HG02973 (cell line): ENCODE measurements at regions not wholly inside any gene's neighbourhood (a gene's known extent, or its start where the extent isn't known, plus 50 kb on each side); places are given as distances from the start of the nearest gene placed in this dataset.
"Not testable (repeated sequence)": the region's sequence is repeated elsewhere in the genome, so short reads cannot be mapped to it uniquely, and the experiment has no call there.

Source experiments
- ATAC-seq: cut with Tn5 transposase; IDR thresholded peaks from one replicate; pipeline ENCODE4 v1.9.1; 2021; ENCODE audit warnings: moderate library complexity; ENCODE audit not compliant: unreplicated experiment

DNA sequence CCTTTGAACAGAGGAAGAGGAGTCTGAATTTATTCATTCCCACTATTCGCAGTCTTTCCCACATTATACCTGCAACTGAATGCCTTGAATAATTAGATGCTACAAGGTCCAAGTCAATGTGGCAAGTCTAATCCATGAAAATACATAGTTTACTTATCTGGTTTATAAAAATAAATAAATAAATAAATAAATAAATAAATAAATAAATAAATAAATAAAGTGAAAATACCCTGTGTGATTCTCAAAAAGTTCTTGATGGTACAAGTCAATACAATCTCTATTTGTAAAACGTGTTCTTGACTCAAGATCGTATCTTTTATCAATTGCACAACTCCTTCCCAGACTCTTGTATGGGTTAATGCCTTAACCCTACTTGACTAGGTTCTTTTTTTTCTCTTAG is 417.7 kb downstream of the ZWINT start:
- no peak for ATAC-seq

GRCh38 chr10:55929291-55929690 is 431.8 kb downstream of the ZWINT start:
- no peak for ATAC-seq

GRCh38 chr10:55899472-55900147 is 461.4 kb downstream of the ZWINT start:
- ATAC-seq = not testable (repeated sequence)

DNA sequence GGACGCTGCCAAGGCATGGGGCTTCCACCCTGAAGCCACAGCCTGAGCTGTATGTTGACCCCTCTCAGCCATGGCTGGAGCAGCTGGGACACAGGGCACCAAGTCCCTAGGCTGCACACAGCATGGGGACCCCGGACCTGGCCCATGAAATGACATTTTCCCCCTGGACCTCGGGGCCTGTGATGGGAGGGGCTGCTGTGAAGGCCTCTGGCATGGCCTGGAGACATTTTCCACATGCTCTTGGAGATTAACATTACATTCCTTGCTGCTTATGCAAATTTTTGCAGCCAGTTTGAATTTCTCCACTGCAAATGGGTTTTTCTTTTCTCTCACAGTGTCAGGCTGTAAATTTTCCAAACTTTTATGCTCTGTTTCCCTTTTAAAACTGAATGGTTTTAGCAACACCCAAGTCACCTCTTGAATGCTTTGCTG is 463.6 kb downstream of the ZWINT start:
- ATAC-seq = no peak

- ATAC-seq = no peak
These were observed 468.8 kb downstream of the ZWINT start for GRCh38 chr10:55892276-55892675.

- ATAC-seq = no peak
These were observed 479.5 kb downstream of the ZWINT start for GRCh38 chr10:55881588-55881987.

GRCh38 chr10:55873485-55873884 is 487.6 kb downstream of the ZWINT start:
- ATAC-seq = no peak

DNA sequence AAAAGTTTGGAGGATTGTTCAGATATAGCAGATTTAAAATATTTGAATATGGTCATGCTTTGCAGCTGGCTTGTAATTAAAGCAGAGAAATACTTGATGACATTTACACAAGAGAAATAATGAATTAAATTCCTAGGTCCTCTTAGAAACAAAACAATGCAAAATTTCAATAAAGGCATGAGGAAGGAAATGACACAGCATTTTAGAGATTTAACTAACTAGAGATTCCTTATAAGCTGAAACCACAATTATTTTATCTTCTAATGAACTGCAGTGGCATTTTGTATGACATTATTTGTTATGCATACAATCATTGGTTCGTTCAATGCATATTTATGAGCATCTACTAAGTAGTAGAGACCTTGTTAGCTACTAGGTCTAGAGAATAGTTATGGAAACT is 490.9 kb downstream of the ZWINT start:
- ATAC-seq = no peak

GRCh38 chr10:55867848-55868247 is 493.2 kb downstream of the ZWINT start:
- ATAC-seq = no peak

- ATAC-seq = no peak
These were observed 502.3 kb downstream of the ZWINT start for GRCh38 chr10:55858730-55859129.

GRCh38 chr10:55852900-55853299 is 508.2 kb downstream of the ZWINT start:
- no peak for ATAC-seq

GRCh38 chr10:55837273-55837672 is 523.8 kb downstream of the ZWINT start:
- no peak for ATAC-seq

DNA sequence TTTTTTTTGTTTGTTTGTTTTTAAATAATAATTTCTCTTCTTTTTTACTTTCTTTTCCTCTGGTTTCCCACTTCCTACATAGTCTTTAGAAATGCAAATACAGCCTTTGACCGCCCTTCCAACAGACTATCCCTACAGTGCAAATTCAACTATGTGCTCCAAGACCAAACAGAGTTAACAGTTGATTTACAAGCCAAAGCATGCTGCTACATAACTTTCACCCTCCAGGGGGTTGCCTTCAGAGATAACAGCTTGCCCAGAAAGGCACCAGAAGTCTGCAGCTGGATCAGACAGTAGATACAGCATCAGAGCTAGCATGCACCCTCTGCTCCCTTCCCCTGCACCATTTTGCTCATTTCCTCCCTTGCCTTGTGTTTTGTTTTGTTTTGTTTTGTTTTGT is 539.0 kb downstream of the ZWINT start:
- ATAC-seq = no peak

- no peak for ATAC-seq
These were observed 540.6 kb downstream of the ZWINT start for GRCh38 chr10:55820478-55820877.

GRCh38 chr10:55820071-55820470 is 541.0 kb downstream of the ZWINT start:
- no peak for ATAC-seq

DNA sequence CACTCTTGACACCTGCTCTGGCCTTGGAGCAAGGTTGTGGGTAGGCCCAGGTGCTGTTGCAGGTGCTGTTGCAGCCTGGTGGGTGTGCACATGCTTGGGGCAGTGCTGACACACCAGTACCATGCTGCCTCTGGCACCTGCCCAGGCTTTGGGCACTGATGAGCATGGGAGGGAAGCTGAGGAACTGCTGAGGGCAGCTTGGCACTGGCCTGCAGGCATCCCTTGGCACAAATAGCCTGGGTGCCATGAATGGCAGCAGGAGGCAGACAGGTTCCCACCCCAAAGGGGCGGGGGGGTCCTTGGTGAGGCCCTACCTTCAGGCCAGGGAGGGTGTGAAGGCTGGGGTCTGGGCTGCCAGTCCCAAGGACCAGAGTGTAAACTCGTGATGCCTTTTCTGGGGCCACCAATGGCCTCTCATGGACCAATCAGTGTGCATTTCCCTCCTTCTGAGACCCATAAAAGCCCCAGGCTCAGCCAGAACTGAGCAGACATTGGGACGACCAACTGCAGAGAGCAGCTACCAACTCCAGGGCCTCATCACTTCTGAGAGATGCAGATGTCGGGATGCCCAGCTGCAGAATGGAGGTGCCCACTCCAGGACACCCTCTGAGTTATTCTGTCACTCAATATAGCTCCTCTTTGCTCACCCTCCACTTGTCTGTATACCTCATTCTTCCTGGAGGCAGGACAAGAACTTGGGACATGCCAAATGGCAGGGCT is 547.4 kb downstream of the ZWINT start:
- ATAC-seq = no peak

DNA sequence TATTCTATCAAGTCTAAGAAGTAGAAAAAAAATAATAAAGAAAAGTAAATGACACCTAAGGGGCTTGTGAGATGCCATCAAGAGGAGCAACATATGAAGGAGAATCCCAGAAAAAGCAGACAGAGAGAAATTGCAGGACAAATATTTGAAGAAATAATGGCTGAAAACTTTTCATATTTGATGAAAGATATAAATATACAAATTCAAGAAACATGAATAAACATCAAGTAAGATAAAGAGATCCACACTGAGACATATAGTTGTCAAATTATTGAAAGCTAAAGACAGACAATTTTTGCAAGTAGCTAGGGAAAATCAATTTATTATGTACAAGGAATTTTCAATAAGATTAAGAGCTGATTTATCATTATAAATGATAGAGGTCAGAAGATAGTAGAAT is 558.0 kb downstream of the ZWINT start:
- no peak for ATAC-seq

DNA sequence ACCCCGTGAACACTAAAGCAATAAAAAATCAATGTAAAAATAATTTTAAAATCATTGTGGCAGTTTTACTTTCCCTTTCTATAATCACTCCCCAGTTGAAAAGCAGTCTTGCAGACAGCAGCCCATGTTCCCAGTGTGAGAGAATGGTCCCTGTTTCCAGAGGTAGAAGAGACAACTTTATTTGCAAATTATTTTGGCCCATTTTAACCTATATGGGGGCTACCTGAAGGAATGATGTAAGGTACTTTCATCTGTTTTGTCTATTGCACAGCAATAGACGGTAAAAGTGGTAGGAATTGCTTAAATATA is 559.8 kb downstream of the ZWINT start:
- ATAC-seq = no peak

GRCh38 chr10:55800602-55801352 is 560.3 kb downstream of the ZWINT start:
- no peak for ATAC-seq

- ATAC-seq = no peak
These were observed 568.0 kb downstream of the ZWINT start for GRCh38 chr10:55793024-55793423.

DNA sequence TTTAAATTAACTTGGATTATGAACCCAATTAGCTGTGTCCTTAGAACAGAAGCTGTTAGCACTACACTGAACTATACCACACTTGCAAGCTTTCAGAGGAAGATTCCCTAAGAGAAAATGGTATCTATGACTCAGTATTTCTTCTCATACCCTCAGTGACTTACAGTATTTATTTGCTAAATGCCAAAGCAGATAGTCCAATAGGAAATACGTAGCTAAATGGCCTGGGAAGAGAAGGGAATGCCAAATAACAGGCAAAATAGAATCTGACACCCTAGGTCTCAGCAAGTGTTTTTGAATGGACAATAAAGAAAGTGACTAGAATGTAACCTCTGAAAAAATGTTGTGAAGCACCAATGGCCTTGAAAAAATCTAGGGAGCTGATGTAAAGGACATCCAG is 570.8 kb downstream of the ZWINT start:
- ATAC-seq = not testable (repeated sequence)

DNA sequence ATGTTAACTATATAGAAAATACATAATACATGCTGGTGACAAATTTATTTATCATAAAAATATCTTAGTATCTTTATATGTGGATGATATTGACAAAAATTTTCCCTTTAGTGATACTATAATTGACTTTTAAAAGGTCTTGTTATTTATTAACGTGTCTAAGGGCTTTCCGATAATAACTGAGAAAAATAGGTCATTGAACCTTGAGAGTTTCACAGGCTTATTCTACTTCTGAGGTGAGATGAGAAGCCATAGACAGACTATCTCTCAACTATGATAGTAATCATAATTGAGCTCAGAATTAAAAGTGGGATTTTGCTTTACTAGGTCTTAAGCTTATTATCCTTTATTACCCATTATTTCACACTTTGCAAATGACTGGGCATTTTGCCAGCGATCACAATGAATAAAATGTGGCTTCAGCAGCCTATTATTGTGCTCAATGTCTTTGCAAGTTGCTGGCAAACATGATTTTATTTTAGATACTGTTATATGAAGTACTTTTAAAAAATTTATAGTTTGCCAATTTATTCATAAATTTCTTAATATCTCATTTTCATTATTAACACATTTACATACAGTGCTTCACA is 574.5 kb downstream of the ZWINT start:
- ATAC-seq = no peak
